ENCODE measurements at regions not wholly inside any gene's neighbourhood (a gene's known extent, or its start where the extent isn't known, plus 50 kb on each side); places are given as distances from the start of the nearest gene placed in this dataset.

- H3K27me3 ChIP-seq, result no peaks in the 10 kb centered on the region
- no peak overlapping the region for H3K4me3 ChIP-seq
- H3K4me1 ChIP-seq, result no peaks in the 10 kb centered on the region
- TF ChIP-seq POLR2A (IDR thresholded peaks at IDR 0.05) (no peak), POLR2AphosphoS5 (IDR thresholded peaks at IDR 0.05) (no peak), CTCF (IDR thresholded peaks at IDR 0.05) (no peak)
- no peaks in the 10 kb centered on the region for H3K36me3 ChIP-seq
- H3K9me3 ChIP-seq, result no peaks in the 10 kb centered on the region
- H3K27ac ChIP-seq, result no peak overlapping the region
- no peak for DNase-seq (ENCODE audit: low spot score in 2 of 2)
- intact Hi-C loops (cut with DNase I; ENCODE audit: low total_unique reads), result no loop called here
These were observed 417.5 kb upstream of the ADAMTSL1 start for GRCh38 chr9:18056269-18056992.

- no peak for DNase-seq (ENCODE audit: low spot score in 2 of 2)
- no peak for TF ChIP-seq CTCF (IDR thresholded peaks at IDR 0.05)
- TF ChIP-seq POLR2A (IDR thresholded peaks at IDR 0.05), result no peak
- TF ChIP-seq POLR2AphosphoS5 (IDR thresholded peaks at IDR 0.05), result no peak
- Histone ChIP-seq H3K27ac (no peak overlapping the region), H3K36me3 (no peaks in the 10 kb centered on the region), H3K9me3 (no peaks in the 10 kb centered on the region), H3K4me1 (no peaks in the 10 kb centered on the region), H3K4me3 (no peak overlapping the region), H3K27me3 (no peaks in the 10 kb centered on the region)
- intact Hi-C loops (cut with DNase I; ENCODE audit: low total_unique reads), result no loop called here
These were observed 417.0 kb upstream of the ADAMTSL1 start for GRCh38 chr9:18056993-18057369.

- Histone ChIP-seq H3K27ac (no peak overlapping the region), H3K27me3 (no peaks in the 10 kb centered on the region), H3K9me3 (no peaks in the 10 kb centered on the region), H3K4me1 (no peaks in the 10 kb centered on the region), H3K36me3 (no peaks in the 10 kb centered on the region), H3K4me3 (no peak overlapping the region)
- intact Hi-C loops (cut with DNase I; ENCODE audit: low total_unique reads), result no loop called here
- no peak for DNase-seq (ENCODE audit: low spot score in 2 of 2)
- no peak for TF ChIP-seq POLR2A (IDR thresholded peaks at IDR 0.05)
- TF ChIP-seq POLR2AphosphoS5 (IDR thresholded peaks at IDR 0.05), result no peak
- TF ChIP-seq CTCF (IDR thresholded peaks at IDR 0.05), result no peak
These were observed 415.1 kb upstream of the ADAMTSL1 start for GRCh38 chr9:18058564-18059442.

GRCh38 chr9:18059447-18059846, 414.5 kb upstream of the ADAMTSL1 start:
- TF ChIP-seq POLR2A (IDR thresholded peaks at IDR 0.05) (no peak), CTCF (IDR thresholded peaks at IDR 0.05) (no peak)
- no peaks in the 10 kb centered on the region for H3K27me3 ChIP-seq
- H3K4me3 ChIP-seq, result no peak overlapping the region
- intact Hi-C loops (cut with DNase I; ENCODE audit: low total_unique reads), result no loop called here
- no peaks in the 10 kb centered on the region for H3K9me3 ChIP-seq
- DNase-seq (ENCODE audit: low spot score in 2 of 2), result no peak
- no peaks in the 10 kb centered on the region for H3K36me3 ChIP-seq
- no peak overlapping the region for H3K27ac ChIP-seq
- no peaks in the 10 kb centered on the region for H3K4me1 ChIP-seq

GRCh38 chr9:18060269-18060934, 413.6 kb upstream of the ADAMTSL1 start:
- intact Hi-C loops (cut with DNase I; ENCODE audit: low total_unique reads), result no loop called here
- Histone ChIP-seq H3K27me3 (no peaks in the 10 kb centered on the region), H3K4me1 (no peaks in the 10 kb centered on the region), H3K9me3 (no peaks in the 10 kb centered on the region), H3K4me3 (no peak overlapping the region), H3K36me3 (no peaks in the 10 kb centered on the region), H3K27ac (no peak overlapping the region)
- TF ChIP-seq CTCF (IDR thresholded peaks at IDR 0.05) (no peak), POLR2AphosphoS5 (IDR thresholded peaks at IDR 0.05) (no peak), POLR2A (IDR thresholded peaks at IDR 0.05) (no peak)
- no peak for DNase-seq (ENCODE audit: low spot score in 2 of 2)
